Activated T-helper 2 cell treated with anti-CD3 and anti-CD28 coated beads, Interferon-gamma antibody, Interleukin-2, Interleukin-4, amounts not matched to agents 10 μg/mL and 5 μg/mL and 100 μg/mL, durations not matched to agents 14 hours and 24 hours and 36 hours (primary cell): ENCODE measurements at regions not wholly inside any gene's neighbourhood (a gene's known extent, or its start where the extent isn't known, plus 50 kb on each side); places are given as distances from the start of the nearest gene placed in this dataset.

Experiments
- DNase-seq: peaks from one replicate; pipeline ENCODE4 v3.0.0; 2021; ENCODE audit warnings: low spot score
- H3K27ac Mint-ChIP-seq: one replicate; pipeline ENCODE4 v1.8.0; 2021; ENCODE audit warnings: mixed read lengths
- H3K27me3 Mint-ChIP-seq: one replicate; pipeline ENCODE4 v1.8.0; 2021; ENCODE audit warnings: low read depth, mixed read lengths
- H3K36me3 Mint-ChIP-seq: one replicate; pipeline ENCODE4 v1.8.0; 2021; ENCODE audit warnings: low read depth, mixed read lengths
- H3K4me1 Mint-ChIP-seq: one replicate; pipeline ENCODE4 v1.8.0; 2021; ENCODE audit warnings: low read depth, mixed read lengths
- H3K4me3 Mint-ChIP-seq: one replicate; pipeline ENCODE4 v1.8.0; 2021; ENCODE audit warnings: low read depth, mild to moderate bottlenecking, moderate library complexity, mixed read lengths
- H3K9me3 Mint-ChIP-seq: one replicate; pipeline ENCODE4 v1.8.0; 2021; ENCODE audit warnings: mixed read lengths
- intact Hi-C: fragments of 100-400 bp; cut with micrococcal nuclease; formaldehyde crosslinking; loops from one replicate; pipeline ENCODE4 v1.15.1; 2023

DNA sequence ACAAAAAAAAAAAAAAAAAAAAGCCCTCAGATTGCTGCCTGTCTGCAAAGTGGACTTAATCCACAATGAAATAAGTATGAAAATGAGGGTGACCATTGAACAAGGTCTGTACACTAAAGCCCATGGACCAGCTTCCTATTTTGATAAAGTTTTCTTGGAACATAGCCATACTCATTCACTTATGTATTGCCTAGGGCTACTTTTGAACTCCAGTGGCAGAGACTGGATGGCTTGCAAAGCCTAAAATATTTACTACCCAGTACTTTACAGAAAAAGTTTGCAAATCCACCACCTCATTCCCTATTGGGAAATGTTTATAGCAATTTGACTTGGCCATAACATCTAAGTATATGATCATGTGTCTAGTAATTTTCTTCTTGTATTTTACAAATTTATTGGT is 481.7 kb downstream of the NAF1 start:
- Mint-ChIP-seq H3K4me1 (no peaks in the 10 kb centered on the region), H3K27ac (no peak overlapping the region), H3K27me3 (no peaks in the 10 kb centered on the region), H3K36me3 (no peaks in the 10 kb centered on the region), H3K4me3 (no peak overlapping the region), H3K9me3 (no peaks in the 10 kb centered on the region)
- intact Hi-C loops = no loop called here
- no peak for DNase-seq

DNA sequence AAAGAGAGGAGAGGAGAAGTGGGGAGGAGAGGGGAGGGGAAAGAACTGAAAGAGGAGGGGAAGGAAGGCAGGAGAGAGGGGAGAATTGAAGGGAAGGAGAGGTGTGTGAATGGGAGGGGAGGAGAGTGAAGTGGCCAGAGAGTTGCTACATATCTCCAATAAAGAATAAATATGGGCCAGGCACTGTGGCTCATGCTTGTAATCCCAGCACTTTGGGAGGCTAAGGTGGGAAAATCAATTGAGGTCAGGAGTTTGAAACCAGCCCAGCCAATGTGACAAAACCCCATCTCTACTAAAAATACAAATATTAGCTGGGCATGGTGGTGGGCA is 482.4 kb downstream of the NAF1 start:
- no peaks in the 10 kb centered on the region for H3K9me3 Mint-ChIP-seq
- H3K27me3 Mint-ChIP-seq = no peaks in the 10 kb centered on the region
- H3K4me3 Mint-ChIP-seq = no peak overlapping the region
- intact Hi-C loops = no loop called here
- no peak overlapping the region for H3K27ac Mint-ChIP-seq
- H3K36me3 Mint-ChIP-seq = no peaks in the 10 kb centered on the region
- H3K4me1 Mint-ChIP-seq = no peaks in the 10 kb centered on the region
- DNase-seq = no peak

DNA sequence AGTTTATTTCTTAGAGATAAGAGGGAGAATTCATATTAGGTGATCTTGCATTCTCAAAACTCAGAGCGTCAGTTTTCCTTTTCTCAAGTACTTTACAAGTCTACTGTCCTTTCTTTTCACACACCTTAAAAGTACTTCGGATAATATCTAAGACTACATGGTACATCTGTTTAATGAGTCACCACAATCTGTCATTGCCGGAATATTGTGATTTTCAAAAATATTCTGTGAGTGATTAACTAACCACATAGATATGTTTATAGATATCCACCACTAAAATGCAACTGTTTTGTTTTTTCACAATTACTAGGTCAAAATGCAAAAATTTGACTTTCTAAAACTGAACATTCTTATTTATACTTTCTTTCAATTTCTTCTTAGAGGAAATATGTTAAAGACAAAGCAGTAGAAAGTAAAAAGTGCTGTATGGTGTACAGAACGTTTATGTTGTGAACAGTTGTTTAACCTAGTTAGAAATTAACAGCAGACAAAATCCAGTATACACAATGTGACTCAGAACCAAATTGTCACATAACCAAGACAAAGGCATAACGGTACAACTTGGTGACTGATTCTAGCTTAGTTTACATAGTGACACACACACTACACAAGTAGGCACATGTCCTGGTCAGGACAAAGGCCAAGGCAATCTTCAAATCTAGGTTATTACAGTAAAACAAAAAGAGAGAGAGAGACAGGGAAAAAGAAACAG is 482.9 kb downstream of the NAF1 start:
- no peak overlapping the region for H3K4me3 Mint-ChIP-seq
- H3K9me3 Mint-ChIP-seq = no peaks in the 10 kb centered on the region
- H3K4me1 Mint-ChIP-seq = no peaks in the 10 kb centered on the region
- H3K27me3 Mint-ChIP-seq = no peaks in the 10 kb centered on the region
- no peak overlapping the region for H3K27ac Mint-ChIP-seq
- no peaks in the 10 kb centered on the region for H3K36me3 Mint-ChIP-seq
- intact Hi-C loops = no loop called here
- no peak for DNase-seq

- Mint-ChIP-seq H3K27me3 (no peaks in the 10 kb centered on the region), H3K36me3 (no peaks in the 10 kb centered on the region), H3K4me1 (no peaks in the 10 kb centered on the region), H3K4me3 (no peak overlapping the region), H3K9me3 (no peaks in the 10 kb centered on the region), H3K27ac (no peak overlapping the region)
- intact Hi-C loops = no loop called here
- no peak for DNase-seq
Measured at GRCh38 chr4:162682651-162683050, 484.0 kb downstream of the NAF1 start.

DNA sequence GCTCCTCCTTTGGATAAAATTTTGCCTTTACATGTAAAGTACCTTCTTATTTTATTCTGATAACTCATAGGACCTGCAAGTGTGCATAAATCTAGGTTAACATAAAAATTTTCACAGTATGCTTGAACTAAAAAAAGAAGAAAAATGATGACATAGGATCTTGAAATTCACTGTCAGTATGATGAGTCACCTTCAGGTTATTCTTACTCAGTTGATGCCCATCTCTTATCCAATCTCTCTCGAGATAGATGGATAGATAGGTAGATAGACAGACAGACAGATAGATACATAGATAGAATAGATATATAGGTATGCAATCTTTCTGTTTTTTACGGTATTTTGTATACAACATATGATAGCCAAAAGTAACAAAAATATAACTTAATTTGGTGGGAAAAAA is 485.5 kb downstream of the NAF1 start:
- intact Hi-C loops = no loop called here
- no peaks in the 10 kb centered on the region for H3K4me1 Mint-ChIP-seq
- no peak overlapping the region for H3K27ac Mint-ChIP-seq
- H3K9me3 Mint-ChIP-seq = peaks cover 6% of the 10 kb centered on the region
- no peaks in the 10 kb centered on the region for H3K27me3 Mint-ChIP-seq
- no peak overlapping the region for H3K4me3 Mint-ChIP-seq
- DNase-seq = no peak
- H3K36me3 Mint-ChIP-seq = no peaks in the 10 kb centered on the region

DNA sequence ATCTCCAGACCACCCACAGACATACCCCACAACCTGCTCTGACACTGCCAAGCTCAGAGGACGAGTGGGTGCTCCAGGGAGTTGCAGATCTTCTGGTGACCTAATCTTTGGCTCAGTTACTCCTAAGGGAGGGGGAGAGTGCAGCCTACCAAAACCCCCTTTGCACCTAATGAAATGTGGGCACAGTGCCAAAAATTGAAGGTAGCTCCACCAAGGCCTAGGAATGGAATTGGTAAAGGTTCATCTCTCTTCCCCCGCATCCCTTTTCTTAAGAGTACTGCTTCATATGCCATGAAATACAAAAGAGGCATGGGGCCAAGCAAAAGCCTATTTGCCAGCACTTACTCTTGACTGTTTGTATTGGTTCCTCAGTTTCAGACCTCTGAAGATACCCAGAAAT is 491.0 kb downstream of the NAF1 start:
- Mint-ChIP-seq H3K27me3 (no peaks in the 10 kb centered on the region), H3K36me3 (no peaks in the 10 kb centered on the region), H3K4me3 (no peak overlapping the region), H3K4me1 (no peaks in the 10 kb centered on the region), H3K27ac (no peak overlapping the region), H3K9me3 (peaks cover 7% of the 10 kb centered on the region)
- intact Hi-C loops = no loop called here
- DNase-seq = no peak

DNA sequence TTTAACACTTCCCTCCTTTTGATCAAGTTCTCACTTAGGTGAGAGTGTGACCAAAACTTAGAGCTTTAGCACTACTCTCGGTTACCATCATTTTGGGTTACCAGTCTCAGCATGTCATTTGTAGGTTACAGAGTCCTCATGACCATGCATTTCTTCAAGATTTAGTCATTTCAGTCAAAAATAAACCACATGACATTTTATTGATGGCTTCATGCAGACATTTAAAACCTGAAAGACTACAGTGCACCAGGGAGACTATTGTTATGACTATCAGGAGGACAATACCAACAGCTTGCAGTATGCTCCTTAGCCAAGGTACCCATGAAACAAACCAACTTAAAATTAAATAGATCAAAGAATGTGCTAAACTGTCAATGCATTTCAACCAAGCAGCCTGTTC is 498.1 kb upstream of the FSTL5 start:
- intact Hi-C loops = no loop called here
- Mint-ChIP-seq H3K4me1 (no peaks in the 10 kb centered on the region), H3K4me3 (no peak overlapping the region), H3K9me3 (peaks cover 8% of the 10 kb centered on the region), H3K27ac (no peak overlapping the region), H3K36me3 (no peaks in the 10 kb centered on the region), H3K27me3 (no peaks in the 10 kb centered on the region)
- DNase-seq = no peak

GRCh38 chr4:162659716-162660115 is 495.9 kb upstream of the FSTL5 start:
- H3K4me3 Mint-ChIP-seq = no peak overlapping the region
- H3K36me3 Mint-ChIP-seq = no peaks in the 10 kb centered on the region
- no peak for DNase-seq
- H3K27me3 Mint-ChIP-seq = no peaks in the 10 kb centered on the region
- no peak overlapping the region for H3K27ac Mint-ChIP-seq
- H3K4me1 Mint-ChIP-seq = no peaks in the 10 kb centered on the region
- intact Hi-C loops = no loop called here
- no peaks in the 10 kb centered on the region for H3K9me3 Mint-ChIP-seq

GRCh38 chr4:162657966-162658365 is 494.2 kb upstream of the FSTL5 start:
- Mint-ChIP-seq H3K4me1 (no peaks in the 10 kb centered on the region), H3K9me3 (no peaks in the 10 kb centered on the region), H3K4me3 (no peak overlapping the region), H3K36me3 (no peaks in the 10 kb centered on the region), H3K27ac (no peak overlapping the region), H3K27me3 (no peaks in the 10 kb centered on the region)
- no peak for DNase-seq
- intact Hi-C loops = no loop called here

DNA sequence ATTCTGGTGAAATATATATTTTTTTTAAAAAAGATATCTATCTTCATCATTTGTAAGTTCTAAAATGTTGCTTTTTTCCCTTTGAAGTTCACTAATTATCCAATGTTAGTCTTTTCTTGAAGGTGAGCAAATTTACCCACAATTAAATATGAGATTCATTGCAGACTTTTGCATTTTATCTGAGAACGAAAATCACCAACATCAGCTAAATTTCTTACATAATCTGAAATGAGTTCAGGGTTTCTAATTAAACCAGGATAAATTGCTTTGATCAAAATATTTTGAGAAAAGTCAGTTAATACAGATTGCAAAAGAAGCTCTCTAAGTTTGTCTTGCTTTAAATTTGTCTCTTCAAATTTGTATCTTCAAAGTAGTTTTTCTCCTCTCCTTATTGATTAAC is 486.4 kb upstream of the FSTL5 start:
- no peaks in the 10 kb centered on the region for H3K36me3 Mint-ChIP-seq
- no peaks in the 10 kb centered on the region for H3K4me1 Mint-ChIP-seq
- H3K9me3 Mint-ChIP-seq = no peaks in the 10 kb centered on the region
- intact Hi-C loops = no loop called here
- H3K27ac Mint-ChIP-seq = no peak overlapping the region
- no peak overlapping the region for H3K4me3 Mint-ChIP-seq
- no peaks in the 10 kb centered on the region for H3K27me3 Mint-ChIP-seq
- DNase-seq = no peak

- no peak for DNase-seq
- Mint-ChIP-seq H3K9me3 (no peaks in the 10 kb centered on the region), H3K36me3 (no peaks in the 10 kb centered on the region), H3K27me3 (no peaks in the 10 kb centered on the region), H3K4me3 (no peak overlapping the region), H3K27ac (no peak overlapping the region), H3K4me1 (no peaks in the 10 kb centered on the region)
- intact Hi-C loops = no loop called here
Measured at GRCh38 chr4:162645381-162645780, 481.6 kb upstream of the FSTL5 start.

GRCh38 chr4:162644346-162644745 is 480.5 kb upstream of the FSTL5 start:
- no peak for DNase-seq
- no peak overlapping the region for H3K4me3 Mint-ChIP-seq
- intact Hi-C loops = no loop called here
- no peaks in the 10 kb centered on the region for H3K4me1 Mint-ChIP-seq
- H3K9me3 Mint-ChIP-seq = no peaks in the 10 kb centered on the region
- H3K27me3 Mint-ChIP-seq = no peaks in the 10 kb centered on the region
- no peak overlapping the region for H3K27ac Mint-ChIP-seq
- no peaks in the 10 kb centered on the region for H3K36me3 Mint-ChIP-seq

DNA sequence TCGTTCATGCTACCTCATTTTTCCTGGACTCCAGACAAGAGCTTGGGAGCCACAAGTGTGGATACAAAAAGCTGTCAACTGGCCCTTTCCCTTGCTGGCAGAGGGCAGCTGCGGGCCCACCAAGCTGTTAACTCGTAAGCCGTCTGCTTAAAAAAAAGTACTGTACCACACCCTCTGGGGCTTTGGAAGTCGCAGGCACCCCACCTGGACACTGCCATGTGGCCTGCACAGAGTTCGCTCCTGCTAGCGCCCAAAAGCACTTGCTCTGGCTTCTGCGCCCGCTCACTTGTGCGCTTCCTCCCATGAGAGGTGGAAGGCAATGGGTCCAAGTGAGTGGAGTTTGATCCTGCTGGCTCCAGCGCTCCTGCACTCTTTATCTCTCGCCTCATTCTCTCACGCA is 476.4 kb upstream of the FSTL5 start:
- H3K36me3 Mint-ChIP-seq = no peaks in the 10 kb centered on the region
- no peaks in the 10 kb centered on the region for H3K4me1 Mint-ChIP-seq
- no peak overlapping the region for H3K4me3 Mint-ChIP-seq
- H3K27ac Mint-ChIP-seq = no peak overlapping the region
- no peaks in the 10 kb centered on the region for H3K9me3 Mint-ChIP-seq
- DNase-seq = no peak
- intact Hi-C loops = no loop called here
- no peaks in the 10 kb centered on the region for H3K27me3 Mint-ChIP-seq

- H3K36me3 Mint-ChIP-seq = no peaks in the 10 kb centered on the region
- H3K4me1 Mint-ChIP-seq = no peaks in the 10 kb centered on the region
- H3K27ac Mint-ChIP-seq = no peak overlapping the region
- no peak overlapping the region for H3K4me3 Mint-ChIP-seq
- no peaks in the 10 kb centered on the region for H3K9me3 Mint-ChIP-seq
- H3K27me3 Mint-ChIP-seq = no peaks in the 10 kb centered on the region
- intact Hi-C loops = no loop called here
- DNase-seq = no peak
Measured at GRCh38 chr4:162634390-162634789, 470.6 kb upstream of the FSTL5 start.
